HG02884 (cell line): ENCODE measurements at regions not wholly inside any gene's neighbourhood (a gene's known extent, or its start where the extent isn't known, plus 50 kb on each side); places are given as distances from the start of the nearest gene placed in this dataset.
"Not testable (repeated sequence)": the region's sequence is repeated elsewhere in the genome, so short reads cannot be mapped to it uniquely, and the experiment has no call there.

Experiments
- ATAC-seq: cut with Tn5 transposase; IDR thresholded peaks from one replicate; pipeline ENCODE4 v1.9.1; 2021; ENCODE audit warnings: mild to moderate bottlenecking, moderate library complexity; ENCODE audit not compliant: unreplicated experiment

DNA sequence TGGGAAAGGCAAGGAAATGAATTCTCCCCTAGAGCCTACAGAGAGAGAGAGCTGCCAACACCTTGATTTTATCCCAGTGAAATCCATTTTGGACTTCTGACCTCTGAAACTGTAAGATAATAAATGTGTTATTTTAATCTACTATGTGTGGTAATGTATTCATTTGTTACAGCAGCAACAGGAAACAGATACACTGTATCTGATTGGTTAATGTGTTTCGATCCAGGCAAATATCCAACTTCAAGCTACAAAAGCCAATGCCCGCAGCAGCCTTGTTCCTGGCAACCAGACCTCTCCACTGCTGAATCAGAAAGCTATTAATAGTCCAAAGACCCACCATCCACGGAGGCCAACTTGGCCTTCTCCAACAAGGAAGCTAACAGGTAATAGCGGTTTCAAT, 318.1 kb downstream of the PTTG2 start:
- ATAC-seq = no peak

DNA sequence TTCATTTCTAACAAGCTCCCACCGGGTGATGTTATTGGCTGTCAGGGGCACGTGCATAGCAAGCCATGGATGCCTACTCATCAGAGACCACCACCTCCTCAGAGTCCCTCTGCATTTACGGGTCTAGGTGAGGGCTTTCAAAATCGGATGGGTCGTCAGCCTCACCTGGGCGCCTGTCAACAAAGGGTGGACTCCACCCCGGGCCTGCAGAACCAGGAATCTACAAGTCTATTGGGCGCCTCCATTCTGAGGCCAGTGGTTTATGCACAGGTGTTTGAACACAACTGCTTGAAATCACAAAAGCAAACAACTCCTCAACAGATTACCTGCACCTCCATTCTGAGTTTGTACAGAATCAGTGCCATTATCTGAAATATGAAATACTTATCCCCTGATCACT, 318.9 kb downstream of the PTTG2 start:
- no peak for ATAC-seq

DNA sequence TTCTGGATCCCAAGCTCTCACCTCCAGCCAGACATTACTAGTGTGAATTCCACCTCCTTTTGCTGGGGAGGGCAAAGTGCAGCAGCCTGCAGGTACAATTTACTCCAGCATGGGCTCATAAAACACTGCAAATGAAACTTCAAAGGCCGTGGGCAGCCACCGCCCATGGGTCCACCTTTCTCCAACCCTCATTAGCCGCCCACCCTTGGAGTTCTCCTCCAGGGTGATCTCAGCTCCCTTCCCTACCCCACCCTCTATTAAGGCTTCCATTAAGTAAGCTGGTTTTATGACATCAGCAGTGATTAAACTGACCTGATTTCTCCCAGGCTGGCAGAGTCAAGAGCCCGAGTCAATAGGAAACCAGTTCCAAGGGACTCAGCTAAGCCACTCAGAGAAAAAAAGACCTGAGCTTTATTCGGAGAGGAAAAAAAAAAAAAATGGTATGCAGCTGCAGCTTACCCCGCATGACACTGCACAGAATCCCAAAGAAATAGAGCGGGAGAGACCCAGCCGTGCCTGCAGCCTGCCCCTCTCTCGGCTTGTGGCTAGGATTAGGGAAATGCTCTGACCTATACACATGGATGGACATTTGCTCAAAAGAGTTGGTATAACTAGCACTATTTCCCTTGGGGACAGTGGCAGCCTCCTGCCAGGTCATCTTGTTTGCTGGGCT, 319.6 kb downstream of the PTTG2 start:
- ATAC-seq = no peak

DNA sequence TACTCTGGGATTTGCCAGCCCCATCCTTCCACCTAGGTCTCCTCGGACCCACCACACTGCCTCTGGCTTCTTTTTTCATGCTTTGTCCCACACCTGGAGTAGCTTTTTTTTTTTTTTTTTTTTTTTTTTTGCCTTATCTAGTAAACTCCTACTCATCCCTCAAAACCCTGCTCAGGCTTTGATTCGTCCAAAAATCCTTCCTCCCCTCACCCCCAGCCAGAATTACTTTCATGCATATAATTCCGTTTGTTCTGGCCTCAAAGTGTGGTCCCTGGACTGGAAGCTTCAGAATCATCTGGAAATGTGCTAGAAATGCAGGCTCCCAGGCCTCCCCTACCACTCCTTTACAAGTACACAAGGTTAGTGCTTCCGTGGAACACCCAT, 320.1 kb downstream of the PTTG2 start:
- no peak for ATAC-seq

DNA sequence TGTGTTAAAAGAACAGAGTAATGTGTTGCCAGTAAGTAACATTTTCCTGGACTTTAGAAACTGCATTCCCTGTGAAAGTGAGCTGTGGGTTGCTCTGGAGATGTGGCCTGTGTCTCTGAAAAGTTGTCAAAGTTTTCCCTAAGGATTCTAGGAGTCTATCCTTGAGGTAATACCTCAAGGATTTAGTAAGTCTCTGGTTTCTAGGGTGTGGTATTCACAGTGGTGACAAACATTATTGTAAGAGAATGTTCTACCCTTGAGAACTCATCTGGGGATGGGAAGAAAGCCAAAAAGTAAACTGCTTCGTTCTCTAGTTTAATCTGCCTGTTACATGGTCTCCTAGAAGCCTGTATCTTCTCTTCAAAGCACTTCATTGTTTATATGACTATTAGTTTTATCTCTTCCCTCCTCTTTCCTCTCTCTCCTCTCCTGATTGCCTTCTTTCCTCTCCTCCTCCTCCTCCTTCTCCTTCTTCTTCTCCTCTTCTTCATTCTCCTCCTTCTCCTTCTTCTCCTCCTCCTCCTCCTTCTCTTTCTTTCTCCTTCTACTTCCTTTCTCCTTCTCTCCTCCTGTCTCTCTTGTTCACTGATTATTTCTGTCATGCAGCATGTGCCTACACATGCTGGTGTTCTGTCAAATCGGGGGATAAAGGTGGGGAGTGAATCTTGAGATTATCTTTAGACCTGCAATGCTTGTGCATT, 321.3 kb downstream of the PTTG2 start:
- no peak for ATAC-seq

DNA sequence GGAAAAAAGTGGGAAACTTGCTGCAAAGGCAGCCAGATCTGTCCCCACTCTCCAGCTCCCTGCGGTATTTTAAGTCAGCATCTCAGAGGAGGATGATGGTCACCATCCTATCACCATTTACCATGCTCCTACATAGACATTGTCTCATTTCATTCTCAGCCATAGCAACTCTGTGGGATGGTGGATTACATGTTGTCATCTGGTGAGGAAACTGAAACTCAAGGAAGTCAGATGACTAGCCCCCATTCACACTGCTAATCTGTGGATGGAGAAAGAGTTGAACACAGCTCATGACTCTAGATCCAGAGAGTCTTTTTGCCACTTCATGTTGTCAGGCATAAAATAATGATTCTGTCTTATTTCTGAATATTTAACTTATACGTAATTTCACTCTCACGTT, 323.5 kb downstream of the PTTG2 start:
- no peak for ATAC-seq

DNA sequence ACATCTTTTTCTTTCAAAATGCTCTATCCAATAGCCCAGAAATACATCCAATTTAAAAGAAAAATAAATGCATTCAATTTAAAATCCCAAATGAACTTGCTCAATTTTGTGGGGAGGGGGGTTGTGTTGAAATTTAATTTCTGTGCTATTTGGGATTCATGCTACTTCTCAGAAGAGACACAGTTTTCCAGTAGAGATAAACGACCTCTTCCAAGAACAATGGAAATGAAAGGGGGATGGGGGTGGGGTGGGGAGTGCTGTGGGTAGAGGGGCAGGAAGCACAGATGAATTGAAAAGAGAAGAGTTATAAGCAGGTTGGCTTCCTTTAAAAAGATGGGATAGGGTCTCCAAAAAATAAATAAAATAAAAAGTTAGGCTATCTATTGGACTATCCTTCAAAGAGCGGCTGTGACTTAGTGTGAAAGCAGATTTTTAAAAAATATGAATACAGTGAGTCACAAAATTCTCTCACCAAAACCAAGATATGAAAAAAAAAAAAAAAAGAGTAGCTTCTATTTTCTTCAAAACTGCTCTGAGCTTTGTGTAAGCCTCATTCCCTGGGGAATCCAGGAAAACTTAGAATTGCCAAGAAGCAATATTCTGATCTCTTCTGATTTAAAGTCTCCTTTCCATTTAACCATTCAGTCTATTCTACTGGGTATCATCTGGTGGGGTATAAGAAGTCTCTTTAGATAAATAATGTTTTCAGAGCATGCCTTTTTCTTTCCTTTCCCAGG, 324.3 kb downstream of the PTTG2 start:
- ATAC-seq = no peak

DNA sequence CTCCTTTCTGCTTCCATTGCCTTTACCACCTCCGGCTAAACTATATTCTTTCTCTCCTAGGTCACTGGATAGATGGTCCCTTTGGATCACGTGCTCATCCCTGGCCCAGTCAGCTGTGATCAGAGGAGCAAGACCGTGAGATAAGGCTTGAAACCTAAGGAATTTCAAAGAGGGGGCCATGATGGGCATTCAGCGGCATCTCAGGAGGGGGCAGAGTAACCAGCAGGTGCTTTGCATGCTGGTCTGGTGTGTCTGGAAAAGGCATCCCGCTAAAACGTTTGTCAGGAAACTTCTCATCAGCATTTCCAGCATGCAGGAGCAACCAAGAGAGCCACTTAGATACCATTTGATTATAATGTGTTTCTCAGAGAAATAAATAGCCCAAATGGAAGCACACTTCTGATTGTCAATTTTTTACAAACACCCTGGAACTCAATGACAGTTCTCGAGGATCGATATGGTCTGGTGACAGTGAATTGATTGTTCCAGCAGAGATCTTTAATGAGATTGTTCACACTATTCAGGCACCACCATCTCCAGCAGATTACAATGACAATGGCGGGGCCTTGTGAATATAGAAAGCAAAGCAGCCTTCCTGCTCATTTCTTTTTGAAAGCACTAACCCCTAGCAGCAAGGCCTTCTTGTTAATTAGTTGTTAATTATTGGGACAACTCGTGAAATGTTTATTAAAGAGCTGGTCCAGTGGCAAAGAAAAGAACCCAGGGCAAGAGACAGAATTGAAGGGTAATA, 327.1 kb downstream of the PTTG2 start:
- ATAC-seq = no peak

DNA sequence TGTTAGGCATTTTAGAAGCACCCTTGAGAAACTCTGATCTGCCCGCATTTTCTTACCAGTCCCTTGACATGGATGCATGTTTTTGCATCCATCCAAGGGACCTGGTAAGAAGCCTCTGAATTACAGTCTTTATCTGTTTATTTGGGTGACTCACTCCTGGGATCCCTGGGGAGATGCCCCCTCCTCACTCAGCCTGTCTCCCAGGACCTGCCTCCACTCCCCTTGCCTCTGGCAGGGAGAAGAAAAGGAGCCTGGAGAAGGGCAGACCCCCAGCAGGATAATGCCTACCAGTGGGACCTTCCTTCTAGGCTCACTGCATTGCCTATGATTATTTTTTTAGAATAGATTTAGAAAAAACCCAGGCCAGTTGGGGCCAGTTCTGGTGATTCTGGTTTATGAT, 329.4 kb downstream of the PTTG2 start:
- ATAC-seq = no peak

DNA sequence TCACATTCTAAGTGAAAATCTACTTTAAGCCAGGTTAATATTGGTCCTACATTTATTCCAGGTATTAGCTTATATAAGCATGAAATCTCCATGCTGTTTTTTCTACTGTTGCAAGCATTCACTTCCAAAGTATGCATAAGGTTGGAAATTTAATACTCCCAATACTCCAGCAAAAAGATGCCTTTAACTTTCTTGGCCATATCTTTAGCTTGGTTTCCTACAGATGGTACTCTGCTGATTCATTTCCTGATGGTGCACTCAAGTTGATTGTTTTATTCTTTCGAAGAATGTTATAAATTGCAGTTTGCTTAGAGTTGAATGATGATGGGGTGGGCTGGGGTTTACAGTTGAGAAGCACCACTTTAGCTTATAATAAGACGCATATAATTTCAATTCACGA, 330.2 kb downstream of the PTTG2 start:
- no peak for ATAC-seq

DNA sequence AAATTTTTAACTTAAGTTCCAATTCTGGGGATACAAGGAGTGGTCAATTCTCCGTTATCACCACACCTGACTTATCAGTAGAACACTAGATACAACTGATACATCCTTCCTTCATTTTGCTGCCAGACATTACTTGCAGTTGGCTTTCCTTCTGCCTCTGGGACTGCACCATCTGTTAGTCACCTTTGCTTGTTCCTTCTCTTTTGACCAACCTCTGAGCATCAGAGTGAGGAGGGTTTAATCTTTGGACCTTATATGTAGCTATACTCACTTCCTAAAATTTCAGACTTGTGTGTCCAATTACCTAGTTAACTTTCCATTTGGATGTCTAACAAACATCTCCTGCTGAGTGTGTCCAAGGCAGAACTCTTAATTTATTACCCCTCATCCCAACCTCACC, 330.7 kb downstream of the PTTG2 start:
- no peak for ATAC-seq

DNA sequence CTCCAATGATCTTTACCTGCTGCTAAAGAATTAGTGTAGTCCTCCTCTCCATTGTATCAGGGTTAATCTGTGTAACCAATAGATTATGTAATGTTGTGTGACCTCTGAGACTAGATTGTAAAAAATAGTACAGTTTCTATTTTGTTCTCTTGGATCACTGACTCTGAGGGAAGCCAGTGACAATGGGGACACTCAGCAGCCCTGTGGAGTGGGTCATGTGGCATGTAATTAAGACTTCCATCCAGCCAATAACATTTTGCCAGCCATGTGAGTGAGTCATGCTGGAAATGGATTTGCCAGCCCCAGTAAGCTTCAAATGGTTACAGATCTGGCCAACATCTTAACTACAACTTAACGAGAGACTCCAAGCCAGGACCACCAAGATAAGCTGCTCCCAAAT, 332.3 kb downstream of the PTTG2 start:
- ATAC-seq = no peak

DNA sequence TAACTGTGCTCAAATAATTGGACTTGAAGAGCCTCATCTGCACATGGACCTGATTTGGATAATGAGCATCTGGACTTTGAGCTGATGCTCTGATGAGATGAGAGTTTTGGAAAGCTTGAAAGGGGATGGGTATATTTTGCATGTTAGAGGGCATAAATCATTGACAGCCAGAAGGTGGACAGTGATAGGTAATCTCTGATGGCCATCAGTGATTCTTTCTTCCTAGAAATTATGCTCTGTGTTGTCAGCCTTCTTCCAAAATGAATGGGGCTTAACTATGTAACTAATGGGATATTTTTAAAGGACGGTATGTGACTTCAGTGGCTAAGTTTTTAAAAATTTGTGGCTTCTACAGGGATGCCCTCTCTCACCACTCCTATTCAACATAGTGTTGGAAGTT, 334.0 kb downstream of the PTTG2 start:
- ATAC-seq = no peak

DNA sequence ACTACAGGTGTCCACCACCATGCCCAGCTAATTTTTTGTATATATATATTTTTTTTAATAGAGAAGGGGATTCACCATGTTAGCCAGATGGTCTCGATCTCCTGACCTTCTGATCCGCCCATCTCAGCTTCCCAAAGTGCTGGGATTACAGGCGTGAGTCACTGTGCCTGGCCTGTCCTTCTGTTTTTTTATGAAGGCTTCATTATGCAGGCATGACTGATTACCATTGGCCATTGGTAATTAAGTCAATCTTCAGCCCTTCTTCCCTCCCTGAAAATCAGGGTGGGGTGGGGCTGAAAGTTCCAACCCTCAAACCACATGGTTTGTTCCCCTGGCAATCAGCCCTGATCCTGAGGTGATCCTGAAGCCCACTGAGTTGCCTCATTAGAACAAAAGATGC, 336.9 kb downstream of the PTTG2 start:
- no peak for ATAC-seq

DNA sequence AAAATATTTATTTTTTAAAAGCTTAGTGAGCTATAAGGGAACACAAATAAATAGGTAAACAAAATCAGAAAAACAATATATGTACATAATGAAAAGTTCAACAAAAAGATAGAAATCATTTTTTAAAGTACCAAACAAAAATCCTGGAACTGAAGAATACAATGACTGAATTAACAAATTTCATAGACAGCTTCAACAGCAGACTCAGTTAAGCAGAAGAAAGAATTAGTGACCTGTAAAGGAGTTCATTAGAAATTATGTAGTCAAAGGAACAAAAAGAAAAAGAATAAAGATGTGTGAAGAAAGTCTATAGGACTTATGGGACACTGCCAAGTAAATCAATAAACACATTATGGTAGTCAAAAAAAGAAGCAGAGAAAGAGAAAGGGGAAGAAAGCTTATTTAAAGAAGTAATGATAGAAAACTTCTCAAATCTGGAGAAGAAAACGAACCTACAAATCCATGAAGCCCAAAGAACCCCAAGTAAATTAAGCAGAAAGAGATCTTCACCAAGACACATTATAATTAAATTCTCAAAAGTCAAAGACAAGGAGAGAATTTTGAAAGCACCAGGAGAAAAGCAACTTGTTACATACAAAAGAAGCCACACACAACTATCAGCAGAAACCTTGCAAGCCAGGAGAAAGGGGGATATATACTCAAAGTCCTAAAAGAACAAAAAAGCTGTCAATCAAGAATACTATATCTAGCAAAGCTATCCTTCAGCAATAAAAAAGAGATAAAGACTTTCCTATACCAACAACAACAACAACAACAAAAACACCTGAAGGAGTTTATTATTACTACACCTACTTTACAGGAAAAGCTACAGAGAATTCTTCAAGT, 338.9 kb downstream of the PTTG2 start:
- ATAC-seq = no peak

DNA sequence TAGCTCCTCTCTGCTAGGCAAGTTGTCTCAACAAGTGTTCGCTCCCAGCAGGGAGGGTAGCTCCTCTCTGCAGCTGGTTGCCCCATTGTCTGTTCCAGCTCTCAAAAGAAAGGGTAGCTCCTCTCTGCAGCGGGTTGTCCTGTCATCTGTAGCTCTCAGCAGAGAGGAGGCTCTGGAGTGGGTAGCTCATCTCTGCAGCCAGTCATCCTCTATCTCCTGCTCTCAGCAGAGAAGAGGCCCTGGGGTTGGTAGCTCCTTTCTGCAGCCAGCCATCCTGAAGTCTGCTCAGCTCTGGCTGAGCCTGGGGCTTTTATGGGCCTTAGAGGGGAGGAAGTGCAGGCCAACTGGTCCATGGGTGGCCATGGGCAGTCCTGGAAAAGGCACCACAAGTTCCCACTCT, 342.7 kb downstream of the PTTG2 start:
- no peak for ATAC-seq

DNA sequence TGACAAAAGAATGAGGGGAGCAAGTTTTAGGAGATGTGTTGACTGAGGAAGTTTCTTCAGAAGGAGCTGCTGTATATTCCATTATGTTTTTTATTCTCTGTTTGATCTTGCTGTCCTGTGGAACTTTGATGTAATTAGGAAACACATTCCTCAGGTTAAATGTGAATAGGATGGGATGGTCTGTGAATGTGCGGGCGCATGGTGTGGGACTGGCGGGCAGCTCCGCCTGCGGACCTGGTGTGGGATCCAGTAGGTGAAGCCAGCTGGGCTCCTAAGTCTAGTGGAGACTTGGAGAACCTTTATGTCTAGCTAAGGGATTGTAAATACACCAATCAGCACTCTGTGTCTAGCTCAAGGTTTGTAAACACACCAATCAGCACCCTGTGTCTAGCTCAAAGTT, 344.3 kb downstream of the PTTG2 start:
- ATAC-seq = not testable (repeated sequence)

DNA sequence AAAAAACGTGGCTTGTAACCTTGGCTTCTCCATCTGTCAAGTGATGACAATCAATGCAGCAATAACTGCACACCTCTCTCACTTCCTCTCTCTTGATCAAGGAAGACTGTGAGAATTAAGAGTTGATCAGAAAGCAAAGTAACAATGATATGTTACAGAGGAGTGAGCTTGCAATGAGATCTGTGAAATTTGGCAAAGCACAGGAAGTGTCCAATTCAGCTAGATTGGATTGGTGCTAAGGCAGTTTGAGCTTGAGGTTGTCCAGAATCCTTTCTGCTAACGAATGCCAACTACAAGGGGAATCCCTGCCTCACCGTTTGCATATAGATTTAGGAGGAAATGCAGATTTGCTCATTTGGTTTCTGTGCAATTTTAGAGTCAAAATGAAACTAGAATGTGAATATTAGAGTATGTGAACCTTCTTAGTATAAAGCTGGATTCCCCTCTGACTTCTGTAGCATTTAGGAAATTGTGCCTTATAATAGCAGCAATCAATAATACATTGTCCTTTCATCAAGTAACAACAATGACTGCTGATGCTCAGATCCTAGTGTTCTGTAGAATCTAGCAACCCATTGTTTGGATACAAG, 346.4 kb downstream of the PTTG2 start:
- ATAC-seq = peak; percentile 42

DNA sequence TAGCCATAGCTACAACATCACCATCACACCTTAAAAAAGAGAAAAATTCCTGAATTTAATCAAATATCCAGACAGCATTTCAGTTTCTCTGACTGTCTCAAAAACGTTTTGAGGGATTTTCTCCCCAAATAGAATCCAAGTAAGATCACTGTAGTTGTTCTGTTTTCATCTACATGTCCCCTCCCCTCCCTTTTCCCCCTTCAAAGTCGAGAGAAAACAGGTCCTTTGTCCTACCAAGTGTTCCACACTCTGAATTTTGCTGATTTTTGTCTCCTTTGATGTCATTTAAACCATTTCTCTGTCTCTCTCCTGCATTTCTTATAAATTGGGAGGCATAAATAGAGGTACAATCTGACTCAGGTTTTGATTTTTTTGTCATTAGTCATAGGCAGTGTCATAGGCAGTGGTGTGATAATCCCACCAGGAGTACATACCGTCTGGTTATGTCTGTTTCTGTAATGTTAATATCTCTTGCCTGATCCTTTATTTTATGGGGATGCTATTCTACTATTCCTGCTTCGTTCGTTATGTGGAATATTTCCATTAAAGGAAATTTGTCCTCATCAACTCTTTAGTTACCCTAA, 348.6 kb downstream of the PTTG2 start:
- no peak for ATAC-seq

DNA sequence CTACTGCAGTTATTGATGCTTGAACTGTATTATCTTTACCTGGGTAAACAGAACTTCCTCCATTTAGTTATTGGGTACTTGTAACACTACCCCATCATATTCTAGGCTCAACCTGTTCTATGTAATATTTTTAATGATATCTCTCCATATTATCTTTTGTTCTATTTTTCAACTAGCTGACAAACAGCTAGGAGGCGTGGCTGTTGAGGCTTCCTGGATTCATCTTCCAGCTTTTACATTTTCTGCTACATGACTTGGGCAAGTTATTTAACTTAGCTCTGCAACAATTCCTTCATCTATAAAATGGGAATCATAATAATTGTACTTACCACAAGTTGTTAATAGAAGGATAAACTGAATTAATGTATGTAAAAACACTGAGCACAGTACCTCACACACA, 349.3 kb downstream of the PTTG2 start:
- no peak for ATAC-seq
